Coronary artery (tissue), 2 donors: ENCODE measurements at regions not wholly inside any gene's neighbourhood (a gene's known extent, or its start where the extent isn't known, plus 50 kb on each side); places are given as distances from the start of the nearest gene placed in this dataset.

Experiments
- DNase-seq: peaks from one replicate; pipeline ENCODE4 v3.0.0-alpha.2; 2017; ENCODE audit warnings: low spot score
- H3K27ac ChIP-seq, 2 donors: fragments of 200-600 bp; sonication (generic); one replicate each; pipeline ENCODE4 v1.5.1; 2016 to 2019
- H3K4me3 ChIP-seq: fragments of 200-600 bp; sonication (generic); 2 replicates; pipeline ENCODE4 v1.5.1; 2016; ENCODE audit warnings: mild to moderate bottlenecking, moderate library complexity
- TF ChIP-seq, protein P1 (sequence below): fragments of 200-600 bp; sonication (generic); IDR thresholded peaks from one replicate; pipeline ENCODE4 v1.5.1; 2019; ENCODE audit warnings: antibody characterized with exemption

DNA sequence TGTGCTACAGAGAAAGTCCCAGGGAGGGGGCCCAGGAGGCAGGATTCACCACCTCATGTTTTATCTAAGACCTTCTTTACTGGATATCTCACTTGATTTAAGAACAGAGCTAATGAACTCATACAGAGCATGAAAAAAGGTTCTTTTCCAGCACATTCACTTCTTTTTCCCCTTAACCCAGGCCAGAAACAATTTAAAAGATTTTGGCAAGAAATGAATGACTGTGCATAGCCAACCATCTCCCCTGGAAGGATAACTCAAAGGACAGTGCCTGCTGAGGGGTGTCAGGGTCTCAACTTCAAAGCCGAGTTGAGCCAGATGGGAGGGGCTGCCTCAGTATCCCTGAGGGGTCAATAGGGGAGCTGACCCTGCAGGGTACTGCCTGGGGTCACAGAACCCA is 253.4 kb downstream of the SOD2 start:
- no peak overlapping the region for H3K27ac ChIP-seq
- TF ChIP-seq, protein P1, sequence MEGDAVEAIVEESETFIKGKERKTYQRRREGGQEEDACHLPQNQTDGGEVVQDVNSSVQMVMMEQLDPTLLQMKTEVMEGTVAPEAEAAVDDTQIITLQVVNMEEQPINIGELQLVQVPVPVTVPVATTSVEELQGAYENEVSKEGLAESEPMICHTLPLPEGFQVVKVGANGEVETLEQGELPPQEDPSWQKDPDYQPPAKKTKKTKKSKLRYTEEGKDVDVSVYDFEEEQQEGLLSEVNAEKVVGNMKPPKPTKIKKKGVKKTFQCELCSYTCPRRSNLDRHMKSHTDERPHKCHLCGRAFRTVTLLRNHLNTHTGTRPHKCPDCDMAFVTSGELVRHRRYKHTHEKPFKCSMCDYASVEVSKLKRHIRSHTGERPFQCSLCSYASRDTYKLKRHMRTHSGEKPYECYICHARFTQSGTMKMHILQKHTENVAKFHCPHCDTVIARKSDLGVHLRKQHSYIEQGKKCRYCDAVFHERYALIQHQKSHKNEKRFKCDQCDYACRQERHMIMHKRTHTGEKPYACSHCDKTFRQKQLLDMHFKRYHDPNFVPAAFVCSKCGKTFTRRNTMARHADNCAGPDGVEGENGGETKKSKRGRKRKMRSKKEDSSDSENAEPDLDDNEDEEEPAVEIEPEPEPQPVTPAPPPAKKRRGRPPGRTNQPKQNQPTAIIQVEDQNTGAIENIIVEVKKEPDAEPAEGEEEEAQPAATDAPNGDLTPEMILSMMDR = no peak
- no peak for DNase-seq

DNA sequence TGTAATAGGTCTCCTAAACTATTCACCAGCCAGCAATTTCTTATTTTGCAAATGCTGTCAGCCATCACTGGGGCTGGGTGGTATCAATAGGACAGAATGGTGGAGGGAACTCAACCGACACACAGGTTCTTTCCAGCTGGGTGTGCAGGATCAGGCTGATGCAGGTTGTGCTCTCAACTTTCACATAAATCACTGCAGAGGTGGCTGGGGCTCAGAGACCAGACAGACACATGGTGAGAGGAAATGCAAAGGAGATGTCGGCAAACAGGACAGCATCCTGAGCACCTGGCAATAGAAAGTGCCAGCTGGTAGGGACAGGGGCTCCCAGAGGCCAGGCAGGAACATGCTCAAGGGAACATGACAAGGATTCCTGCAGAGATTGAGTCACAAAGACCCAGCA is 254.9 kb downstream of the SOD2 start:
- Histone ChIP-seq H3K27ac (no peak overlapping the region), H3K4me3 (no peak overlapping the region)
- TF ChIP-seq, protein P1 = no peak
- no peak for DNase-seq

More for the DNA sequence above, 253.4 kb downstream of the SOD2 start:
- no peak overlapping the region for H3K4me3 ChIP-seq

DNA sequence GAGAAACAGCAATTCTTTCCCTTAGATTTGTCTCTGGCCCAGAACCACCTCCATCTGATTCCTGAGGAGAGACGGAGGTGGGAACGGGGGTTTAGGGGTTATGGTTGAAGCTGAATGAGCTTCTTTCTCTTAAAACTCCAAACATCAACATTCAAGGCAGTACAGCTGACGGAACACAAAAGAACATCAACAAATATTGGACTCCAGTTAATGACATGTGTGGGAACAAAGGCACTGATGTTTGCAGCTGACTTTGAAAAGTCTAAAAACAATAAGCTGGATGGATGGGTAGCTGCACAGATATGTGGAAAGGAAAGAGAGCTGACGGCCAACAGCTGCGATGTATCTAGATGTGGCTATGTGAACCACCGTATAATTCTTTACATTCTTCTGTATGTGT is 256.5 kb downstream of the SOD2 start:
- DNase-seq = no peak
- TF ChIP-seq, protein P1 = no peak
- no peak overlapping the region for H3K4me3 ChIP-seq
- no peak overlapping the region for H3K27ac ChIP-seq

DNA sequence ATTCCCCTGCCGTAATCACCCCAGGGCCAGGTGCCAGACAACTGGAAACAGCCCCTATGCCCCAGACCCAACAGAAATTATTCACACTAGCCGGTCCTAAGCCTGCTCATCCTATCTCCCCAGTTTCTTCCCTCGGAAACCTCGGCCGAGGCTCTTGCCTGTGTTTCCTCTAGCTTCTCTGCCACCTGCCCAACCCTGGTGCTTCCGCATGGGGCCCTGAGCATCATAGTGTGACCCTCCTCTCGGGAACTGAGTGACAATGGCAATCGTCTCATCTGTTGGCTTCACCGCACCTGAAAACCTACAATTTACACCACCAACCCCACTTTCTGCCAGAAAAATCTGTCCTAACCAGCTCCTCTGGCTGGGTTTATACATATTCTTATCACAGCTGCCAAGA is 257.3 kb downstream of the SOD2 start:
- TF ChIP-seq, protein P1 = no peak
- H3K4me3 ChIP-seq = no peak overlapping the region
- no peak overlapping the region for H3K27ac ChIP-seq
- DNase-seq = no peak

DNA sequence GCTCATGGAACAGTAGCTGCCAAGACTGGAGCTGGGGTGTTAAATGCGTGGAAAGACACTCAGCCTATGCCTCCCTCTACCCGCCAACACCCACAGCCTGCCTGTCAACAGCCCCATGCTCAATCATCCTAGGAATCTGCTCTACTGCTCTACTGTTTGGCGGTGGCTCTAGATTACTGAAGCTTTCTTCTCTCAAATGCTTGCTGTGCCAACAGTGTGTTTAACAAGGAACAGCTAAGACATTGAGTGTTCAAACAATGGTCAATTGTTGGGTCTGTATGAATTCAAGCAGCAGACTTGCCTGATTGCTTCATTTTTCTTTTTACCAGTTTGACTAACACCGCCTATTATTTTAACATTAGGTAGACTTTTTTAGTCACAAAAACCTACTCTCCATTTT is 258.6 kb downstream of the SOD2 start:
- DNase-seq = no peak
- no peak overlapping the region for H3K27ac ChIP-seq

DNA sequence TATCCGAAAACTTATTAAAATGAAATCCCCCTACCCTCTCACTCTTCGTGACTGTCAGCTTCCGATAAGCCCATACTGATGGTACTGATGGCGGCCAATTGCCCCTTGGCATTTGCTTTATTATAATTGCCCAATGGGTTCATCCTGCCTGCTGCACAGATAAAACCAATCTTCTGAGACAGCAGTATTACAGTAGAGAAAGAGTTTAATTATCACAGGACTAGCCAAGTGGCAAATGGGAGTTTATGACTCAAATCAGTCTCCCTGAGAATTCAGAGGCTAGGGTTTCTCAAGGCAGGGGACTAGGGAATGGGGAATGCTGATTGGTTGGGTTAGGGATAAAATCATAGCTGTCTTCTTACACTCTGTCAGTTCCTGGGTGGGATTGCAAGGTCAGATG is 259.5 kb downstream of the SOD2 start:
- TF ChIP-seq, protein P1 = no peak
- Histone ChIP-seq H3K4me3 (no peak overlapping the region), H3K27ac (no peak overlapping the region)
- DNase-seq = no peak

More for the DNA sequence above, 258.6 kb downstream of the SOD2 start:
- TF ChIP-seq, protein P1 = no peak
- no peak overlapping the region for H3K4me3 ChIP-seq

DNA sequence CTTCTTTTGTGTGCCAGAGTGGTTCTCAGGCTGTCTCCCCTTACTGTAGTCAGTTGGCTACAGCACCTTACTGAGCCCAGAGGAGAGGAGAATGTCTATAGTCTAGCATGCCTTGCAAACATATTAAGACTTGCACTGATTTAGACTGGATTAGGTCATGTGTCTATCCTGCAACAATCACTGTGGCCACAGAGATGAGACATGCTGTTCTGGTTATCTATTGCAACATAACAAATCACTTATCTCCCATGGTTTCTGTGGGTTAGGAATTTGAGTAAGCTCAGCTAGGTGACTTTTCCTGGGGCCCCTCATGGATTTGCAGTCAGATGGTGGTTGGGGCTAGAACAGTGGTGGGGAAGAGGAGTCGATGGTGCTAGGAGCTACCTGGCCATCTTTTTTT is 261.3 kb downstream of the SOD2 start:
- TF ChIP-seq, protein P1 = no peak
- no peak overlapping the region for H3K27ac ChIP-seq
- DNase-seq = no peak
- no peak overlapping the region for H3K4me3 ChIP-seq
